SK-N-DZ (cell line): ENCODE measurements at regions not wholly inside any gene's neighbourhood (a gene's known extent, or its start where the extent isn't known, plus 50 kb on each side); places are given as distances from the start of the nearest gene placed in this dataset.
"Not testable (repeated sequence)": the region's sequence is repeated elsewhere in the genome, so short reads cannot be mapped to it uniquely, and the experiment has no call there.

Source experiments
- DNase-seq: peaks from one replicate; pipeline ENCODE4 v3.0.0-alpha.2; 2015; ENCODE audit warnings: low spot score

DNA sequence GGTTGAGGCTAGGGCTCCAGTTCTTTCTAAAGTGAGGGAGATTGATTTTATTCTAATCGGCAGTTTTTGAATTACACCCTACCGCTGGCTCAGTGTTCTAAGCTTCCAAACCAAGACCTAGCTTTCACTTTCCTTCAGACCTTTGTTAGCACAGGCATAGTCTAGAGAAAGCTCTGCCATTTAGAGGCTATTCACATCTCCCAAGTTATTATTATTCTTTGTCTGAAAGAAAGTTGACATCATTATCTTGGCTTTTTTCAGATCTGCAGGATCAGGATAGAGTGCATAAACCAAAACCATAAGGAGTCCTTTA lies 276.8 kb downstream of the ASXL3 start:
- DNase-seq: no peak

DNA sequence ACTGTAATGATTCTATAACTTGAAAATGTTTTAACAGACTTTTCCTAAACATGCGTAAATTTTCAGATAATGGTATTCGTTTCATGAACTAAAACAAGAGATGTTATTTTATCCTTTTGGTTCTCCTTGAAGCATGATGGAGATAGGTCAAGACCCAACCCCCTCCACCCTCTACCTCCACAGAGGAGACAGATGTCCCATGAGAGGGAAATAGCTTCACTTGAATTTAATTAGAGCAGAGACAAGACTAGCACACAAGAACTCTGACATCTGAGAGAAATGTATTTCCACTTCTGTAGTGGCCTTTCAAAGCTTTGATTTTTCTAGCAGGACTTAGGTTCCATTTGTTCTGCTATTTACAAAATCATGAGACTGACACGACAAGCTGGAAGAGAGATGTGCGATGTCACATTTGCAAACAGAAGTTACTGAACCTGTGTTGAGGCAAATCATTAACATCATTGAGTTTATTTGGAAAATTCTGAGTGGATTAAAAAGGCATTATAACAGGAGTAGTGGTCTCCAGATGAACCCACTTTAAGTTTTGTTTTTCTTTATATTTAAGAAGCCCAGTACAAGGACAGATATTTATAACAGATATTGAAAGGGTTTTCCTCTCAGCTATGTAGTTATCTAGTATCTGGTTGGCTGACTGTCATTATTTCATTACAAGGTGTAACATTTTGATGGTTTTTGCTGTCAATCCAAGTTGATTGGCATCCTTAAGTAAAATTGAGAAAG lies 276.2 kb downstream of the ASXL3 start:
- DNase-seq: no peak

GRCh38 chr18:33853187-33853586 lies 275.2 kb downstream of the ASXL3 start:
- no peak for DNase-seq

GRCh38 chr18:33851546-33852078 lies 273.6 kb downstream of the ASXL3 start:
- DNase-seq: no peak

DNA sequence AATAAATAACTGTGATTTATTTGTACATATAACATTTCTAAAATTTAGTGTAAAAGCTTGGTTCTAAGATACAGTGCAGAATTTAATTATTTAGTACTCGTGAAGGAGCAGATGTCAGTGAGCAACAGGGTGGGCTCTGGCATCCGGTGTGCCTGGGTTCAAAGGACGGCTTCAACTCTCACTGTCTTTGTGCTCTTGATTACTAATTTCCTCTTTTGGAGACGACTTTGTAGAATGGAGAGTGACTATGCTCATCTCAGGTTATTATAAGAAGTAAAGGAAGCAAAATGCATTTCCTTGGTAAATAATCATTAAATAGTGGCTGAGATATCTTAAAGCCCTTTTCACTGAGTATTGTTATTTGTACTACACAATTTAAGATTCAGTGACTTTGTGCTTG lies 271.7 kb downstream of the ASXL3 start:
- DNase-seq: no peak

GRCh38 chr18:33844232-33844631 lies 266.2 kb downstream of the ASXL3 start:
- no peak for DNase-seq

- no peak for DNase-seq
Observed at GRCh38 chr18:33841221-33841967, 263.4 kb downstream of the ASXL3 start.

DNA sequence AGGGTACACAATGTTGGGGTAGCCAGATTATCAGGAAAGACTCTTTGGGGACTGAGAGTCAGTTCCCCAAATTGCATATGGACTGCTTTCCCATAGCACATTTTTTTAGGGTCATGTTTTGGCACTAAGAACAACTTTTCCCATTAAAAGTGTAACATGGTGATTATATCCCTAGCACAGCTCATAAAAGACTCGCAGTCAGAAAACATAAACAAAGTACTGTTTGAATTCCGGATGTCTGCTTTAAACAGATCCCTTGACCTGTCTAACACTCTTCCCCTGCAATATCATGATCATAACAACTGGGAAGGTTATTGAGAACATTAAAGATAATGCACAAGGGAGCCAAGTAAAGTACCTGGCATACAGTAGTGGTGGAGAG lies 262.2 kb downstream of the ASXL3 start:
- DNase-seq: no peak

DNA sequence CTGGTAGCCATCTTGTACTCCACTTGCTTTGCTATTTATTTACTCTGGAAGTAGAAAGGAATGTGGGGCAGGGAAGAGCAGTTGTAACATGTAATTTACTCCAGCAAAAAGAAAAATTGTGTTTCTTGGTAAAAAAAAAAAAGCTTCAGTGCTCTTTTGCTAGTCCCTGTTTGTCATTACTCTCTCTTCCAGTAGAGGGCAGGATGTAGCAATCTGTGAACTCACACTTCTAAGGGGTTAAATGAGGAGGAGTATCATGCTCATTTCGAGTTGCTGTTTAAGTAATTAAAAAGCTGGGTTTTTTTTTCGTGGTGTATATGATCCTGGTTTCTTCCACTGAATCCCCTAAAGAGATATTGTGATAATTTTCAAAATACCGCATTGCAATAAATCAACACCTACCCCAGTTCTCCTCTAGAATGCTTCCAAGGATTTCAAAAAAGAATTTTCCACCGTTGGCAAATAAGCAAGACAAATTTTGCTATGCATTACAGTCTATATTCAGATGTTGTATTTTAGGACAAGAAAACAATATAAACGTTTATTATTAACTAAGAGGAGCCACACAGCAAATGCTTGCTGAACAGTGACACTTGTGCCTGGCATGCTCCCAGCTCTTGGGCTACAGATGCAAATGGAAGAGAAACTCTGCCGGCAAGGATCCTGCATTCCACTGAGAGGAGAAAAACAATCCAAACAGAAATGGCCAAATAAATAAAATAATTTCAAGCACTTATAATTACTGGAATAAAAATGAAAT lies 261.6 kb downstream of the ASXL3 start:
- DNase-seq: peak; percentile 69

GRCh38 chr18:33838054-33838453 lies 260.0 kb downstream of the ASXL3 start:
- no peak for DNase-seq

DNA sequence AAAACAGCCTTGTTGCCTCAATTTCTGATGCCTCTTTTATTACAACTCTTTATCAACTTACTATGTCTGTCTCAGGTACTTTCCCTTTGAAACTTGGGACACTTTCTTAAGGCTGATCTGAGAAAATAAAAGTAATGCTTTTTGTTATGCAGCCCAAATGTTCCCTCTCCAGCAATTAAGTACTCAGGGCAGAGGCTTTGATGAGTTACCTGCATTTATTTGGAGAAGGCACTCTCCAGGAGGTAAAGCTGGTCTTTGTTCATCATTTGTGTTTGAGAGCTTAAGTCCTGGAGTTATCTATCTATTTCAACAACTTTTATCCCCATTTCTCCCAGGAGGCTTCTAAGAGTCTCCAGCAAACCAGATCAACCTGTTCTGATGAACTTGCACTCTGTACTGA lies 259.2 kb downstream of the ASXL3 start:
- no peak for DNase-seq

DNA sequence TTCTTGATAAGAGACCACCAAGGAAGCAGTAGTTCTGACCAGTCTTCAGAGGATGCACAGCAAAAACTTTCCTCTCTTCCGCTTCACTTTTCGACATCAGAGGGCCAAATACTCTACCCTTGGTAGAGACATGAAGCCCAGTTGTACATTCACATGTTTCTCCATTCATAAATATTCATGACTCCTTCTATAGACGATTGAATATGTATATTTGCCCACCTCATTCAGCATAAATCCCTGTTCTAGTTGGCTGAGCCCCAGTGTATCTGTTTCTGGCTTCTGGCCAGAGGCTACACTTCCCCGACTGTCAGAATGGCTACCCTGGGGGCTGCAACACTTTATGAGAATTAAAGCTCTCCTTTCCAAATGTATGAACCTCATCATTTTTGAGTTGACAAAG lies 258.5 kb downstream of the ASXL3 start:
- DNase-seq: no peak

DNA sequence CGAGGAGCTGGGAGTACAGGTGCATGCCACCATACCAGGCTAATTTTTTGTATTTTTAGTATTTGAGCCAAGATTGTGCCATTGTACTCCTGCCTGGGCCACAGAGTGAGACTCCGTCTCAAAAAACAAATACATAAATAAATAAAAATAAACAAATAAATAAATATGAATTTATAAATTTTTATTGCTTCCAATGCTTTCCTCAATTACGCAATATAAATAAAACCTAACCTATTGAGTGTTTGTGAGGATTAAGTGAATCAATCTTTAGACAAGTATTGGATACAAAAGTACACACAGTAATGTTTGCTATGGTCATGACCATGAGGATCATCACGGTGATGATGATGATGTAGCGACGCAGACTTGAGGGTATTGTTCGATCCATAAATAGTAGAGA lies 257.4 kb downstream of the ASXL3 start:
- DNase-seq: no peak

DNA sequence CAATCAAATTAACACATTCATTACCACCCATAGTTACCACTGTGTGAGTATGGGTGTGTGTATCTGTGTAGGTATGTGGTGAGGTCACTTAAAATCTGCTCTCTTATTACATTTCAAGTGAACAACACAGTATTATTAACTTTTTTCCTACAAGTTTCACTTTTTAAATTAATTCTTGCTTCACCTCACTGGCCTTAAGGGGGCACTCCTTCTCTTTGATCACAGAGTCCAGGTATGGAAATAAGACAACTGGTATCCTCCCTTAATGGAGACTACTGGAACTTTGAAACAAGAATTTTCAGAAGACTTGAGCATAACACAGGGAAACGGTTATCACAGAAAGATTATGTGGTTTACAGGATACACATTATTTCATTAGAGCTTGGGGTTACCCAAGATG lies 255.8 kb downstream of the ASXL3 start:
- DNase-seq: no peak

DNA sequence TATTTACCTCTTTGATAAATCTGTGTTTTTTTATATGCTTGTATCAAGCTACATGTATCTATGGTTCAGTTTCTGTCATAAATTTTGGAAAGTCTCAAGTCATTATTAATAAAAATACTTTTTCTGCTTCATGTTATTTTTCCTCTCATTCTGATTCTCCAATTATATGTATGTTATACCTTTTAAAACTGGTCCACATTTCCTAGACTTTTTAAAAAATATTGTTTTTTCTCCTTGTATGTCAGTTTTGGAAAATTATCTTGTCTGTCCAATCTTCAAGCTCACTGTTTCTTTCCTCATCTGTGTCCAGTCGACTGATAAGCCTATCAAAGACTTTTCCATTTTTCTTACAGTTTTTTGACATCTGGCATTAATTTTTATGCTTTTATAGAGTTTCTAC lies 253.4 kb downstream of the ASXL3 start:
- no peak for DNase-seq

- no peak for DNase-seq
Observed at GRCh38 chr18:33830213-33830612, 252.2 kb downstream of the ASXL3 start.

- DNase-seq: no peak
Observed at GRCh38 chr18:33828949-33829348, 250.9 kb downstream of the ASXL3 start.

DNA sequence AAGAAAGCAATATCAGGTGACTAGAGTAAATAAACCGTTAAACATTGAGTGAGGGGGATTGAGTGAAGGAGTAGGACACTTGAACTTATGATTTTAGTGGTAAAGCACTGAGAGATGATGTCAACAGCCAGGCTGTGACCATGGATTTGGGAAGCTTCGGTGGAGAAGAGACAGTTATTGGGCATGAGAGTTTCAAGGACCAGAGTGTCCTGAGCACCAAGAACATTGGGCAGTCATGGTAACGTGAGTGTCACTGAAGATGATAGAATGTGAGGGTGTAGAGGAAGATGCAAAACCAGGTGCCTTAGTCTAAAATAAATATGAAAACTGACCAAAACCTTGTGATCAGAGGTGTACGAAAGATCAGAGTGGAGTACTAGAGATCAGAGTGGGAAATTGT lies 248.1 kb downstream of the ASXL3 start:
- DNase-seq: no peak

DNA sequence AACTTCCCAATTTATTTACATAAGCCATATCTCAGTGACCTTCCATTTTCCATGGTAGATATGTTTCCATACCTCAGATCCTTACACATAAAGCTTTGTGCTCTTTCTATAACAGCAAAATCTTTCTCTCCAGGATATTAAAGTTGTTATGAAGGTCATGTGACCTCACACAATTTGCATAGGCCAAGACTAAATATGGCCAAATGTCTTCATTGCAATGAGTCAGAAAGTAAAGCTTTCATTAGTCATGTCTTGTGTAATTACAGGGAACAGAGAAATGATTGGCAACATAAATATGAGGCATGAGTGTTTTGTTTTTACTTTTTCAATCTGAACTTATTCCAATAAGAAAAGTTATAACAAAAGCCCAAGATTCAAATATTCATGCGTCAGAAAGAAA lies 243.5 kb downstream of the ASXL3 start:
- DNase-seq: no peak

GRCh38 chr18:33820517-33821371 lies 242.7 kb downstream of the ASXL3 start:
- no peak for DNase-seq

GRCh38 chr18:33819692-33820343 lies 241.8 kb downstream of the ASXL3 start:
- DNase-seq: not testable (repeated sequence)
